OCI-LY7 (cell line): ENCODE measurements at regions not wholly inside any gene's neighbourhood (a gene's known extent, or its start where the extent isn't known, plus 50 kb on each side); places are given as distances from the start of the nearest gene placed in this dataset.

ENCODE experiments used
- CTCF ChIP-seq: fragments of 200-600 bp; sonication (generic); conservative IDR thresholded peaks from 2 replicates; pipeline ENCODE4 v1.5.1; 2014; ENCODE audit warnings: mild to moderate bottlenecking, antibody characterized with exemption, low read length, moderate library complexity, mixed read lengths
- EZH2phosphoT487 ChIP-seq: fragments of 200-600 bp; sonication (generic); IDR thresholded peaks from 2 replicates; pipeline ENCODE4 v1.6.1; 2018; ENCODE audit warnings: low read depth, borderline replicate concordance, mild to moderate bottlenecking, mixed run types, antibody characterized with exemption, low read length, moderate library complexity, mixed read lengths

- TF ChIP-seq CTCF (no peak), EZH2phosphoT487 (no peak)
Measured at GRCh38 chr3:163601426-163601825, 1476.9 kb downstream of the SI start.
